NCI-H2227 treated with DMSO at 0.1 percent for 48 hours (cell line): ENCODE measurements at regions not wholly inside any gene's neighbourhood (a gene's known extent, or its start where the extent isn't known, plus 50 kb on each side); places are given as distances from the start of the nearest gene placed in this dataset.

Experiments
- DNase-seq: peaks from one replicate; lab custom pipeline; 2025; lab: John Stamatoyannopoulos, UW

DNA sequence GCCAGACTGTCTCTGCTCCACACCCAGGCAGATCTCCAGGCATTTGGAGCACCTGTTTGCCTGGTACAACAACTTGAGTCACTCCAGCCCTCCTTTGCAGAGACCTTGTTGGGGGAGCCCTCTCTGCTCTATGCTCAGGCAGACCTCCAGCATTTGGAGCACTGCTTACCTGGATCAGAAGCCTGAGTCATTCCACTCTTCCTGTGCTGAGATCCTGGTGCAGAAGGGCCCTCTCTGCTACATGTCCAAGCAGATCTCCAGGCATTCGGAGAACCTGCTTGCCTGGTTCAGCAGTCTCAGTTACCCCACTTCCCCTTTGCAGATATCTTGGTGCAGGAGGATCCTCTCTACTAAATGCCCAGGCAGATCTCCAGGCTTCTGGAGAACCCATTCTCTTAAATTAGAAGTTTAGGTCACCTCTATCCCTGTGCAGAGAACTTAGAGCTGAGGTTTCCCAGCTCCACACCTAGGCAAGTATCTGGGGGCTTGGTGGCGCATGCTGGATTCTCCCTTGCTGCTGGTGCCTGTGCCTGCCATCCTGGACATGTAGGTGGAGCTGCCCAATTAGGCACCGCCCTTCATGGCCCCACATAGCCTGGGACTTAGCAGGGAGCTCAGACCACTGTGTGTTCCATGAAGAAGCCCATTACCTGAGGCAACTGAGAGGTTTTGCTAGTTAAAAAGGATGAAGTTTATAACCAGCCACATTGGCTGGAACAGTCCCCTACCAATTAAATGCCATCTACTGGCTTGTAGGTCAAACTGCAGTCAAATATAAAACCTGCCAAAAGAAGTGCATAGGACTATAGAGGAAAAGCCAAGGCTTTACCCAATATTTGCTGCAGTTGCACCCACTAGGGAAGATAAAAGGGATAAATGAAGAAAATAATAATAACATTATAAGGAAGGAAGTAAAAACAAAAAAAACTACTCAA lies 97.6 kb upstream of the SLITRK6 start:
- no peak for DNase-seq

DNA sequence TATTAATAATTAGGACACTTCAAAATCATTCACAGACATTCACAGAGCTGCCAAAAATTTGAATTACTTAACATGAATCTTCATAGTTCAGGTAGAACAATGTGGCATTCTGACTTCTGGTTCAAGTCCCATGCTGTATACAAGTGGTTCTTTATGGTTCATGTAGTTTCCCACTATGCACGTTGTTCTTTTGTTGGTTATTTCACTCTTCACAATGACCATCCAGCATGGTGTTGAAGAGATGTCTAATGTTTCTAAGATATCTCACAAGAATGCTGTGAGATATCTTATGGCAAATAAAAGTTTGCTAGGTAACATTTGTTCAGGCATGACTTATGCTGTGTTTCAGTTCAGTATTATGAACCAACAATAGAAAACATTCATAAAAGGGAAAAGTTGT lies 88.2 kb upstream of the SLITRK6 start:
- no peak for DNase-seq

GRCh38 chr13:85879014-85879413 lies 79.8 kb upstream of the SLITRK6 start:
- no peak for DNase-seq

- no peak for DNase-seq
Observed at GRCh38 chr13:85864963-85865530, 65.8 kb upstream of the SLITRK6 start.

DNA sequence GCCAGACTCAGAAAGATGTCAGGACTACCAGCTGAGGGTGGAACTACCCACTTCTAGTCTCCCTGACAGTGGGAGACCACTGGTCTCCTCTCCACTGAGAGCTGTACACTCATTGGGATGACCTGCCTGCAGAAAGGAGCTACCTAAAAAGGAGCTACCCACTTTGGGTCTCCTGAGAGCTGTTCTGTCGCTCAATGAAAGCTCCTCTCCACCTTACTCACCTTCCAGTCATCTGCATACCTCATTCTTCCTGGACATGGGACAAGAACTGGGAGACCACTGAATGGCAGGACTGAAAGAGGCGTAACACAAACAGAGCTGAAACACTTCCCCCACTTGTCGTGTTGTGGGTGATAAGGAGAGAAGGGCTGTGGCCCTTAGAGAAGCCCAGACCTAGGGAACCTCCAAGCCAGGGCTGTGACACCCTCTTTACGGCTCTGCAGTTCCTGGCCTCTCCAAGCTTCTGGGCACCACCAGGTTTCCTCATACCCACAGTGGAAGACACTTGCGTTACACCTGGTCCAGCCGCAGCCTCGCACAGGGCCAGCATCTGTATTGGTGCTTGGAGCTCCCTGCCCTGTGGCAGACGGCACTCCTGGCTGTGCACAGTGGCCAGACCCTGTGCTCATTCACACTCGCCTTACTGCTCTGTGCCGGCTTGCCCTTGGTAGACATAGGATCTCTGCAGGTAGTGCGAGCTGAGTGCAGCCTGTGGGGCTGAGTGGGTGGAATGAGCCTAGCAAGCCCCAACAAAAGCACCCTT lies 54.9 kb upstream of the SLITRK6 start:
- DNase-seq: no peak

DNA sequence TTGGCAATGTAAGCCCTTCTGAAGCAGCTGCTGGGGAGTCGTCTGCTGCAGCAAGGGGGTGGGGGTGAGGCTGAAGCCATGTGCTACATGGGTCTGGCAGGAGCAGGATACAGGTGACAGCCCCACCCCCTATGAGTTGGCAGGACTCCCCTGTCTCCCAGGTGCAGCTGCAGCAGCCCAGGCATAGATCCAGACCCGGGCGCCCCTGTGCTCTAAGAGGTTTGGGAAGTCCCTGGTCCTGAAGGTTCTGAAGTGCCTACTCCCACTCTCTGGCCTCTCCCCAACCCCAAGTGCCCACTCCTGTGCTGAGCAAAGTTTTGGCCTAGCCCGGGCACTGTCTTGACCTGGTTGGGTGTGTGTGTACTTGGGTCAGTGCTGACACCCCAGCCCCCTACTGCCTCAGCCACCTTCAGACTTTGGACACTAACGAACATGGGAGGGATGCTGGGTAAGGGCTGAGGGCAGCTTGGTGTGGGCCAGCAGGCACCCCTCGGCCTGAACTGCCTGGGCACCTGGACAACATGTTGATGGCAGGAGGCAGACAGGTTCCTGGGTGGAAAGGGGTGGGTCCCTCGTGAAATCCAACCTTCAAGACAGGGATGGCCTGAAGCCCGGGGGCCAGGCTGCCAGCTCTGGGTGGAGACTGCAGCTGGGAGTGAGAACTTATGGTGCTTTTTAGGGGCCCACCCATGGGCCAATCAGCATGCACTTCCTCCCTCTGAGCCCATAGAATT lies 54.1 kb upstream of the SLITRK6 start:
- no peak for DNase-seq
